ENCODE measurements at regions not wholly inside any gene's neighbourhood (a gene's known extent, or its start where the extent isn't known, plus 50 kb on each side); places are given as distances from the start of the nearest gene placed in this dataset.

DNA sequence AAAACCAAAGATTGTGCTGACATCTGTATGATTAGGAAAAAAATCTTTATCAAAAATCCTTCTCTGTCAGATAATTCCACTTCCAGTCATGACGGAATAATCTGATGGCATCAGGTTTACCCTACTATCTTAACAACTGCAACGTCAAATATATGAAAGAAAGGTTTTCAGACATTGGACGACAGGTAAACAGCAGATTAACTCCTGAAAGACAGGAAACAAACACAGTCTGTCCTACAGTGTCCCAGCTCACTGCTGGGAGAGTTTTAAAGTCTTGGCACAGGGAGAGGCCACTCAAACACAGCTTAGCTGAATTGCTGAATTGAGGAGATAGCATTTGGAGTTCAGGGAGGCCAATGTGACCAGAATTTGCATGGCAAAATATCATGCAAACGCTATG is 186.3 kb upstream of the KCTD7 start:
- no peak for TF ChIP-seq ZNF274 (IDR thresholded peaks at IDR 0.05; ENCODE audit: low read depth, low read length)
- TF ChIP-seq YY1 (IDR thresholded peaks at IDR 0.05; ENCODE audit: insufficient read depth, insufficient read length) = no peak
